ENCODE measurements at regions not wholly inside any gene's neighbourhood (a gene's known extent, or its start where the extent isn't known, plus 50 kb on each side); places are given as distances from the start of the nearest gene placed in this dataset.

DNA sequence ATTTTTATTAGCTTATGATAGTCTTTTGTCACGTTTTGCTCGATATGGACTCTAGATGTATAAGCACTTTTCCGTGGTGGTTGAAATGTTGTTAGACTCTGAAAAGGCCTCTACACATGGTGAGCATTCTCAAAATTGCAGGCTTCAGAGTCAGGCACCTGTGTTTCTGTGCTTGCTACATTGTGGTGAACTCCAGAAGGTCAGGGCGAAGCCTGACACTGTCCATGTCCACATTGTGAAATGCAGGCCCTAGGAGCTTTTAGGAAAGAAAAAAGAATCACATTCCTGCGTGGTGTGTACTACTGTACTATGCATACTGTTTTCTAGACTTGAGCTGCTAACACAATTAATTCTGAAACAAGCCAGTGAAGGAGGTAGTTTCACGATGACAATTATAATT lies 86.3 kb downstream of the HS3ST1 start:
- DNase-seq (ENCODE audit: low read depth) = no peak
- H3K4me3 ChIP-seq (ENCODE audit: low read length) = no peak overlapping the region
- no peak for TF ChIP-seq CTCF (IDR thresholded peaks at IDR 0.05; ENCODE audit: insufficient read depth, low read depth, low read length, missing control alignments)

- TF ChIP-seq CTCF (IDR thresholded peaks at IDR 0.05; ENCODE audit: insufficient read depth, low read depth, low read length, missing control alignments) = no peak
- no peak overlapping the region for H3K4me3 ChIP-seq (ENCODE audit: low read length)
- DNase-seq (ENCODE audit: low read depth) = no peak
Measured at GRCh38 chr4:11341337-11342043, 87.2 kb downstream of the HS3ST1 start.

DNA sequence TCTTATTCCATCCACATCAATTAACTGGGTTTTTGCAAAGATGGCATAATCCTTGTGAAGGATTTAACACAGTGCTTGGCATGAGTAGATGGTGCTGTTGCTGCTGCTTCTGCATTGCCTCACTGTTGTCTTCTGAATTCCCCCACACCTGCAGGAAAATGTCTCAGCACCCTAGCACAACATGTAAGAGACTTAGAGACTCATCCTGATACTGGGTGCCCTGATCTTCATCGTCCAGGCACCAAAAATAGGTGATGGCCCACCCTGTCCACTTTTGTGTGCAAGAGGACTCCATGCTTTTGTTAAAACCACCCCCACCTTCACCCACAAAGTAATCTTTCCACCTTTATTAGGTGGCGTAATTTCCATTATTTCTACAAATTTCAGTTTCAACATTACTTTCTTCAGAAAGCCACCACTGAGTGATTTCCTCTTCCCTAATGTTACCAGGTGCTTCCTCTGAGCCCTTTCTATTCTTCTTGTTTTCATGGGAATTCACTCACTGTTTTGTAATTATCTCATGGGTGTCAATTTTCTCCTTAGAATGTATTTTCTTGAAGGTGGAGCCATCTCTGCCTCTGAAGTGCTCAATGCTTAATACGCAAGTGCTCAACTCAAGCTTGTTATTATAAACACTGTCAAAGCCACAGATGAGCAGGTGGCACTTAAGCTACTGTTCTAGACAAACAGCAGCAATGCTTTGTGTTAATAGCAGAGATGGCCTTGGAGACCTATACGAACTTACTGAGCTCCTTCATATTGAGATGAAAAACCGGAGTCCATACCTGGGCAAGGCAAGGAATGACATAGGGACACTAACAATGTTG lies 89.5 kb downstream of the HS3ST1 start:
- no peak for DNase-seq (ENCODE audit: low read depth)
- H3K4me3 ChIP-seq (ENCODE audit: low read length) = no peak overlapping the region
- no peak for TF ChIP-seq CTCF (IDR thresholded peaks at IDR 0.05; ENCODE audit: insufficient read depth, low read depth, low read length, missing control alignments)

GRCh38 chr4:11337287-11337686 lies 91.4 kb downstream of the HS3ST1 start:
- H3K4me3 ChIP-seq (ENCODE audit: low read length) = no peak overlapping the region
- no peak for TF ChIP-seq CTCF (IDR thresholded peaks at IDR 0.05; ENCODE audit: insufficient read depth, low read depth, low read length, missing control alignments)
- no peak for DNase-seq (ENCODE audit: low read depth)

- TF ChIP-seq CTCF (IDR thresholded peaks at IDR 0.05; ENCODE audit: insufficient read depth, low read depth, low read length, missing control alignments) = no peak
- no peak overlapping the region for H3K4me3 ChIP-seq (ENCODE audit: low read length)
- DNase-seq (ENCODE audit: low read depth) = no peak
Measured at GRCh38 chr4:11336435-11336834, 92.3 kb downstream of the HS3ST1 start.

DNA sequence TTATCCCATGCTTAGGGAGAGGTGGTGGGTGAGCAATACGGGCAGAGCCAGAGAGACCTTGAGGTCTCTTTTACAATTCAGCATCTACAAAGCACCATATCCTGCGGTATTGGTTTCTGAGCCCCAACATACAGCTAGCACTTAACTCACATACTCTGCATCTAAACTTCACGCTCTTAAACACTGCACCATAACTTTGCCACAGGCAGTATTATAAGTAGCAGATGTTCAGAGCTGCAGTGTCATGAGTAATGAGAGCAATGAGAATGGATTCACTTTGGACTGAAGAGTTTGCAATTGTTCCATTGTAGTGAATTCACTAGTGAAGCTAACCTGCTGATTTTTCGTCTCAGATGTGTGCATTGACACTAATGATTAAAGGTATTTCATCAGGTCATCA lies 93.8 kb downstream of the HS3ST1 start:
- TF ChIP-seq CTCF (IDR thresholded peaks at IDR 0.05; ENCODE audit: insufficient read depth, low read depth, low read length, missing control alignments) = no peak
- no peak for DNase-seq (ENCODE audit: low read depth)
- H3K4me3 ChIP-seq (ENCODE audit: low read length) = no peak overlapping the region
